G401.6 (cell line): ENCODE measurements at regions not wholly inside any gene's neighbourhood (a gene's known extent, or its start where the extent isn't known, plus 50 kb on each side); places are given as distances from the start of the nearest gene placed in this dataset.
"Not testable (repeated sequence)": the region's sequence is repeated elsewhere in the genome, so short reads cannot be mapped to it uniquely, and the experiment has no call there.

Experiments
- FAIRE-seq: peaks from 2 replicates; lab custom pipeline; 2012; peaks lifted over from hg19 to GRCh38; lab: Jason Lieb, UNC

GRCh38 chr5:101473483-101473882 is 570.4 kb upstream of the ST8SIA4 start:
- no peak for FAIRE-seq

- FAIRE-seq = no peak
These were observed 558.4 kb upstream of the ST8SIA4 start for GRCh38 chr5:101461455-101461854.

- FAIRE-seq = no peak
These were observed 555.5 kb upstream of the ST8SIA4 start for GRCh38 chr5:101458587-101458986.

GRCh38 chr5:101455851-101456250 is 552.8 kb upstream of the ST8SIA4 start:
- FAIRE-seq = no peak

- no peak for FAIRE-seq
These were observed 552.0 kb upstream of the ST8SIA4 start for GRCh38 chr5:101455048-101455447.

GRCh38 chr5:101442281-101442680 is 539.2 kb upstream of the ST8SIA4 start:
- not testable (repeated sequence) for FAIRE-seq

- FAIRE-seq = no peak
These were observed 537.1 kb upstream of the ST8SIA4 start for GRCh38 chr5:101440173-101440572.

GRCh38 chr5:101437351-101437750 is 534.3 kb upstream of the ST8SIA4 start:
- no peak for FAIRE-seq

- FAIRE-seq = no peak
These were observed 532.7 kb upstream of the ST8SIA4 start for GRCh38 chr5:101435768-101436167.

GRCh38 chr5:101431201-101431600 is 528.1 kb upstream of the ST8SIA4 start:
- FAIRE-seq = no peak

- no peak for FAIRE-seq
These were observed 527.5 kb upstream of the ST8SIA4 start for GRCh38 chr5:101430551-101430950.

GRCh38 chr5:101429241-101429640 is 526.2 kb upstream of the ST8SIA4 start:
- FAIRE-seq = no peak

GRCh38 chr5:101425339-101425859 is 522.3 kb upstream of the ST8SIA4 start:
- FAIRE-seq = no peak

GRCh38 chr5:101424530-101425175 is 521.6 kb upstream of the ST8SIA4 start:
- no peak for FAIRE-seq

GRCh38 chr5:101418713-101419118 is 515.6 kb upstream of the ST8SIA4 start:
- FAIRE-seq = no peak

- peak; percentile 33 for FAIRE-seq
These were observed 501.4 kb upstream of the ST8SIA4 start for GRCh38 chr5:101404531-101404930.

GRCh38 chr5:101393795-101394450 is 490.8 kb upstream of the ST8SIA4 start:
- no peak for FAIRE-seq

GRCh38 chr5:101390151-101390908 is 487.2 kb upstream of the ST8SIA4 start:
- no peak for FAIRE-seq

GRCh38 chr5:101385276-101385675 is 482.2 kb upstream of the ST8SIA4 start:
- no peak for FAIRE-seq

GRCh38 chr5:101370181-101370580 is 467.1 kb upstream of the ST8SIA4 start:
- no peak for FAIRE-seq

GRCh38 chr5:101364469-101364868 is 461.4 kb upstream of the ST8SIA4 start:
- FAIRE-seq = no peak

GRCh38 chr5:101362067-101362466 is 459.0 kb upstream of the ST8SIA4 start:
- FAIRE-seq = no peak

GRCh38 chr5:101346906-101347305 is 443.8 kb upstream of the ST8SIA4 start:
- FAIRE-seq = no peak
